ENCODE measurements at regions not wholly inside any gene's neighbourhood (a gene's known extent, or its start where the extent isn't known, plus 50 kb on each side); places are given as distances from the start of the nearest gene placed in this dataset.
"Not testable (repeated sequence)": the region's sequence is repeated elsewhere in the genome, so short reads cannot be mapped to it uniquely, and the experiment has no call there.

- no peak for DNase-seq
Observed at GRCh38 chr22:49469896-49470740, 357.6 kb downstream of the BRD1 start.

- DNase-seq: no peak
Observed at GRCh38 chr22:49468487-49469198, 359.0 kb downstream of the BRD1 start.

DNA sequence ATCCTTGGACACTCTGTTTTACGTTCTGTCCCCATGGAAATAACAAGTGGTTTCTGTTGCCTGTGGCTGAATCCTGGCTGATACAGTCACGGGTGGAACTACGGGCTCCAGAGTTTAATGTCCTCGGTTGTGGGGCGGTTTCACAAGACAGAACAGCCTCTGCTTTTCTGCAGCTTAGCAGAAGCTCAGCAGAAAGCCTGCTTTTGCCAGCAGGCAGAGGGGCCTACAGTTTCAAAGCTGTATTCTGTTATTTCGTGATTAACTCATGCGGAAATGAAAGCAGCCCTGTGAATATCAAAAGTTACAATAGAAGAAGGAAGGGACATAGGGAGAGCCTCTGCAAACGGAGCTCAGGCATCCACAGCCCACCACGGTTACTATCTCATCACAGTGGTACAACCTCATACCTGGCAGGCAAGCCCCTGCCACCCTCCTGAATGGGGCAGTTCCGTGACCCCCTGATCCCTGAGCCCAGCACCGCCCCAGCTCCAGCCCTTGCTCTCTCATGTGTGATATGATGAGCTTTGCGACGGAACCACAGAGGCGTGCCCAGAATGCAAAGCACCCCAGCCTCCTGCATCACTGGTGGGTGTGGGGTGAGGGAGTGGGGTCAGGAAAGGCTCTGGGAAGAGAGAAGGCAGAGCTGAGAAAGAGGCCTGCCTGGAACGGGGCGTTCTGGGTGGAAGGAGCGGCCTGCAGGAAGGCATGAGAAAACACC lies 360.6 kb downstream of the BRD1 start:
- no peak for DNase-seq

- no peak for DNase-seq
Observed at GRCh38 chr22:49464037-49464436, 363.6 kb downstream of the BRD1 start.

- no peak for DNase-seq
Observed at GRCh38 chr22:49462795-49463194, 364.9 kb downstream of the BRD1 start.

GRCh38 chr22:49462291-49462690 lies 365.4 kb downstream of the BRD1 start:
- DNase-seq: no peak

DNA sequence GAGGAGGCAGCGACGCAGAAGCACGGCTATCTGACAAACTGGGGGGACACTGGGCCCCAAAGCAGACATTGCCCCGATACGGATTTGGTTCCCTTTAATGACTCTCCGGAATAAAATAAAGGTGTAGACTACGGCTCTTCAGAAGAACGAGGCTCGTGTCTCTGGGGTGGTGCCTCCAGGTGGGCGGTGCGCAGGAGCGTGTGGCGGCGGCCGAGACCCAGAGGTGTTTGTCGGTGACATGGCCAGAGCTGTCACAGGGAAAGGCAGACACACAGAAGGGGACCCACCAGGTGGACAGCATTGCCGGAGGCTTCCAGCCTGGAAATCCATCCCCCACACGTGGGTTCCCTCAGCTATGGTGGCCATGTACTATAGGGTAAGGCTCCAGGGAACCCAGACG lies 366.0 kb downstream of the BRD1 start:
- no peak for DNase-seq

- no peak for DNase-seq
Observed at GRCh38 chr22:49460592-49461281, 366.9 kb downstream of the BRD1 start.

DNA sequence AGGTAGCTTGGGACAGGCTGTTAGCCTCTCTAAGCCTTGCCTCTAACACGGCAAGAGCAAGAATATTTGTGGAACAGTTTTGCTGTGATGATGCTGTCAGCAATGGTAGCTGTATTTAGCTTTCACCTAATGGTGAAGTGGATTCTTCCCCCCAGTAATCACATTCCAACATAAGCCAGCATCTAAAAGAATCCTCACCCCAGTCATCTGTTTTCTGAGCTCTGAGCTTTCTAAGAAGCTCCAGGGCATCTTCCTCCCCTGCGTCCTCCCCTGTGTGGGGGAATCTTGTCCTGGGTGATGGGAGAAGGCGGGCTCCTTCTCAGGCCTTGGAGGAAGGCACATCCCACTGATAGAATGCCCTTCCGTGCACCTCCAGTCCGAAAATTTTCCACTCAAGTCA lies 367.6 kb downstream of the BRD1 start:
- no peak for DNase-seq

- no peak for DNase-seq
Observed at GRCh38 chr22:49458708-49459099, 369.0 kb downstream of the BRD1 start.

DNA sequence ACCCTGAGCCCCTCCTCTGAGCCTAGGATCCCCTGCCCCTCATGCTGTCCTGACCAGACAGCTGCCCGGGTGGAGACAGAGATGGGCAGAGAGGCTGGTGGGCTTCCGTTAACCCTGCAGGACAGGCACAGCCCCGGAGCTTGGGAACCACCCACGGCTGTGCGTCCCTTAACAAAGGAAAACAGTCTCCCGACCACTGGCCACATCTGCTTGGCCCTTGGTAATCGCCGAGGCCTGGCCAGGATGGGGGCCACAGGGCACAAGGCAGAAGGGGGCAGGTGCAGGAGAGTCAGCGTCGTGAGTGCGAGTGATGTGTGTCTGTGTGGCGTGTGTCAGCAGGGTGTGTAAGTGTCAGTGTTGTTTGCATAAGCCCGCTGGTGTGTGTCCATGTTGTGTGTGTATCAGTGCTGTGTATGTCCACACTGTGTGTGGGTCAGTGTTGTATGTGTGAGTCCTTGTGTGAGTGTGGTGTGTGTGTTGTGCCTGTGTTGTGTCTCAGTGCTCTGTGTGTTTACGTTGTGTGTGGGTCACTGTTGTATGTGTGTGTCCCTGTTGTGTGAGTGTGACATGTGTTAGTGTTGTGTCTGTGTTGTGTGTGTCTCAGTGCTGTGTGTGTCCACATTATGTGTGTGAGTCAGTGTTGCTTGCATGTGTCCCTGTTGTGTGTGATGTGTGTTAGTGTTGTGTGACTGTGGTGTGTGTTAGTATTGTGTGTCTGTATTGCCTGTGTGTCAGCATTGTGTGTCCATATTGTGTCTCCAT lies 369.5 kb downstream of the BRD1 start:
- no peak for DNase-seq

DNA sequence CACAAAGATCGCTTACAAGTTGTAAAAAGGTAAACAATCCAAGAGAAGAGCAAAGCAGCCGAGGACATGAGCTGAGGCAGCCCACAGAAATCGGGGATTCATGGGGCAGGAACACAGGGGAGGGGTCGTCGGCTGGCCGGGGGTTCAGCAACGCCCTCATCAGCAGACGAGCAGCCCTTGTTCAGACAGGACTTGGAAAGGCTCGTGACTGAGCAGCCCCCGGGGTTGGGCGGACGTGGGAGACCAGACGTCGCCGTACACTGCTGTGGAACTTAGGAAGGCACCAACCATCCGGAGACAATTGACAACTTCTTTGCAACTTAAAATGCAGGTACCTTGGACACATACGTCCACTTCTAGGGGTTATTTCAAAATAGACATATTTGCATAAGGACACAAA lies 370.5 kb downstream of the BRD1 start:
- no peak for DNase-seq

- DNase-seq: no peak
Observed at GRCh38 chr22:49455595-49455994, 372.1 kb downstream of the BRD1 start.

DNA sequence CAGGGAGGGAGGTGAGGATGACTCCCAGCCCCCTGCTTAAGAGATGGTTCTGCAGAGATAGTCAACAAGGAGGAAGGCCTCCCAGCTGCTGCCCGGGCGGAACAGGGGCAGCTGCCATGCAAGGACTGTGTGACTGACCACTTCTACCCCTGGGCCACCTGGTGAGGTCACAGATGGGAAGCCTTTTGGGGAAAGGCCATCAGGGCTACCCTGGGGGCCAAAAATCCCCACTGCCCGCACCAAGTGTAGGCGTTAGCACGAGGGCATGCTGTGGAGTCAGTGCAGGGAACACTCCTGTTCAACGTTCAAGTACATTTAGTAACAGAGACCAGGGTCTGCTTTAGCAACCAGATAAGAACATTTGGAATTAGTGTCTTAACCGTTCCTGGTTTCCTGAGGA lies 372.9 kb downstream of the BRD1 start:
- DNase-seq: no peak

DNA sequence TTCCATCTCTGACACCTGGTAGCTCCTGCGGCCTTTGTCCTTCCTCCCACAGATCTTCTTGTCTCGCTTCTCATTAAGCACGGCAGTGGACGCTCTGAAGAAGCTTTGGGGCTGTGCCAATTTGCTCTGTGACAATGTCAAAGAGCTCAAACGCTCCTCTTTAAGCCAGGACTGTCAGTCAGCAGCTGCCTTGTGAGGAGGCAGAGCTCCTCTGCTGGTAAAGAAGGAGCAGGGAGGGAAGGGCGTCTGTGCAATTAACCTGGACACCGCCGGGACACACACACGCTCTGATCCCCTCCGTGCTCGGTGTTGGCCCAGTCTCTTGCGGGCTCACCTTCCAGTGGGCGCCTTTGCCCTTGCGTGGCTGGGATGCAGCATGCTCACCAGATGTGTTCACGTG lies 373.9 kb downstream of the BRD1 start:
- no peak for DNase-seq

DNA sequence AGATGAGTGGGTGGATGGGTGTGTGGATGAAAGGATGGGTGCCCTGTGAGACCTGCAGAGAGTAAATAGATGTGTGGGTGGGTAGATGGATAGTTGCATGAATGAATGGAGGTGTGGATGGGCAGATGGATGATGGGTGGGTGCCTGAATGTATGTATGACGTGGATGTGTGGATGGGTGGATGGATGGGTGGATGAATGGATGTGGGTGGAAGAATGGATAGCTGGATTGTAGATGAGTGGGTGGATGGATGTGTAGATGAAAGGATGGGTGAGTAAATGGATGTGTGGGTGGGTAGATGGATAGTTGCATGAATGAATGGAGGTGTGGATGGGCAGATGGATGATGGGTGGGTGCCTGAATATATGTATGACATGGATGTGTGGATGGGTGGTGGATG lies 374.7 kb downstream of the BRD1 start:
- DNase-seq: not testable (repeated sequence)

- no peak for DNase-seq
Observed at GRCh38 chr22:49452362-49452946, 375.2 kb downstream of the BRD1 start.

DNA sequence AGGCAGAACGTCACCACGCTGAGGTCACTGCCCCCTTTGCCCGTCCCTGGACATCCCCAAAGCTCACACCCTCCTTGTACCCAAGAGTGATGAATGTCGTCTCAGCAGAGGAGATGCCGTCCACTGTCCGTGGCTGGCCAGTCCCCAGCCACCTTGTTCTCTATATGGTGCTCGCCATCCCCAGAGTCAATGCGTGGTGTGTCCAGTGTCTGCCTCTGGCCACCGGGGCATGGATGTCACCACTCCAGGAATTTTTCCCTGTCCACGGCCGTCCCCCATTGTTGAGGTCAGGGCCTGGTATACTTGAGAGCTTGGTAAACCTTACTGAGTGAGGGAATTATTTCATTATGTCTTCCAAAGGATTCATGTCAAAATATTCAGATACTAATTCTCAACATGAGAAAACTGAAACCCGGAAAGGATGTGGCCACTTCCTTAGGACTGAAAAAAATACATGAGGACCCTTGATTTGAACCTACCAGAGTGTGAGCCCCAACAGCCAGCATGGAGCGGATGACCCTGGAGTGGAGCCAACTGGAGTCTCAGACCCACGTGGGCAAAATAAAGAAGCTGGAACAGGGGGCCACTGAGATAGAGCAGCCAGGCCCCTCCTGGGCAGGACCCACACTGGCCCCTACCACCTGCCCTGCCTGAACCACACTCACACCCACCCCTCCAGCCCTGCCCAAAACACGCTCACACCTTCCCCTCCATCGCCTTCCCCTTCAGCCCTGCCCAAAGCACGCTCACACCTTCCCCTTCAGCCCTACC lies 376.4 kb downstream of the BRD1 start:
- no peak for DNase-seq

- no peak for DNase-seq
Observed at GRCh38 chr22:49450498-49450897, 377.2 kb downstream of the BRD1 start.

GRCh38 chr22:49449811-49450446 lies 377.7 kb downstream of the BRD1 start:
- DNase-seq: no peak

DNA sequence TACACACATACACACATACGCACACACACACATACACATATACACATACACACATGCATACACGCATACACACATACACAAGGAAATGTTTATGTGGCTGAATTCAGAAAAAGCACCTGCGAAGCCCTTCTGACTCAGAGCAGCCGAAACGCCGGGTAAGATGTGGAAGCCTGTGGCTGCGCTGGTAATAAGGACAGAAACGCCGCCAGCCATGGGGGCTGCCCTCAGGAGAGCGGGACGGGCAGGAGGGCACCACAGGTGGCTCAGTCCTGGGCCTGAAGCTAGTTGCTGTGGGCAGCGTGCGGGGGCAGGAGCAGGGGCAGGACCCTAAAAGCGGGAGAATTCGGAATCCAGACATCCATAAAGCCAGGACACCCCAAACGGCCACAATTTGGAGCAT lies 378.3 kb downstream of the BRD1 start:
- DNase-seq: no peak

Measured in NCI-H1048 (cell line).